ENCODE measurements at regions not wholly inside any gene's neighbourhood (a gene's known extent, or its start where the extent isn't known, plus 50 kb on each side); places are given as distances from the start of the nearest gene placed in this dataset.

DNA sequence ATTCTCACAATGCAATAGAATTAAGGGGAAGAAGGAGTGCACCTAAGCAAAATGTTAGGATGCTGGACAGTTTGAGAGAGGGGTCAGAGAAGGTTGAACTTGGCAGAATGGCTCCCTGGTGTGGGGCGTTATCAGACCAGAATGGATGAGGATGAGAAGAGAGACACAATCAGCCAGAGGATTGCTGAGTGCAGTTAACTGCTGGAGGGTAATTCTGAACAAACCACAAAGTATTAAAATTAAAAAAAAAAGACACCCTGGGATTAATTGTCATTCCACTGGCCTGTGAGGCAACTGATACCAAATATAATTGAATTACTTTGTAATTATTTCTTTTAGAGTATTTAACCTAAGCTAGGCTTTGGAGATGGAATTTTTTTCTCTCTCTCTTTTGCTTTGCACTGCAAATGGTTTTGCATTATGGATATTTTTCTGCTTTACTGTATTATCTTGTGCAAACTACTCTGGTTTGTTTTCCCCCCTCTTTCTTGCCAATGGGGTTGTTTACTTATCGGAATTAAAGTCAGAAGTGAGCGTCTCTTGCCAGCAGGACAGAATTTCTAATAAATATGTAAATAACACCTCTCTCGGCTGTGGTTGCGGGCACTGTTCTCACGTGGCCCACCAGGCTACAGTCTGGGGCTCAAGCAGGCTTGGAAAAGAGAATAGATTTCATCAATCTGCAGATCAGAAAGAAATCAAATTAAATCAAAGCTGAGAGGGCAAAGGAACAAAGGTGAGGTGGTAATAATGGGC lies 572.9 kb upstream of the CAMK1G start:
- H3K27me3 ChIP-seq (ENCODE audit: control insufficient read depth, insufficient read depth, low read length), result no peaks in the 10 kb centered on the region
- DNase-seq (ENCODE audit: low read depth in 4 of 6, low spot score in 6 of 6), result peak in 1 of 6 donors; percentile 49
- WGBS (ENCODE audit: insufficient coverage), result 44% methylated on average over 1 of the region's 6 CpGs
- no peaks in the 10 kb centered on the region for H3K36me3 ChIP-seq (ENCODE audit: control insufficient read depth, insufficient read depth, low read length)
- no peak overlapping the region for H3K27ac ChIP-seq (ENCODE audit: low read depth, low read length)
- no peaks in the 10 kb centered on the region for H3K9me3 ChIP-seq (ENCODE audit: control insufficient read depth, insufficient read depth, low read length)
- no peaks in the 10 kb centered on the region for H3K4me1 ChIP-seq (ENCODE audit: control insufficient read depth, insufficient read depth, low read length)
- no peak overlapping the region for H3K4me3 ChIP-seq (ENCODE audit: low read depth, low read length)

DNA sequence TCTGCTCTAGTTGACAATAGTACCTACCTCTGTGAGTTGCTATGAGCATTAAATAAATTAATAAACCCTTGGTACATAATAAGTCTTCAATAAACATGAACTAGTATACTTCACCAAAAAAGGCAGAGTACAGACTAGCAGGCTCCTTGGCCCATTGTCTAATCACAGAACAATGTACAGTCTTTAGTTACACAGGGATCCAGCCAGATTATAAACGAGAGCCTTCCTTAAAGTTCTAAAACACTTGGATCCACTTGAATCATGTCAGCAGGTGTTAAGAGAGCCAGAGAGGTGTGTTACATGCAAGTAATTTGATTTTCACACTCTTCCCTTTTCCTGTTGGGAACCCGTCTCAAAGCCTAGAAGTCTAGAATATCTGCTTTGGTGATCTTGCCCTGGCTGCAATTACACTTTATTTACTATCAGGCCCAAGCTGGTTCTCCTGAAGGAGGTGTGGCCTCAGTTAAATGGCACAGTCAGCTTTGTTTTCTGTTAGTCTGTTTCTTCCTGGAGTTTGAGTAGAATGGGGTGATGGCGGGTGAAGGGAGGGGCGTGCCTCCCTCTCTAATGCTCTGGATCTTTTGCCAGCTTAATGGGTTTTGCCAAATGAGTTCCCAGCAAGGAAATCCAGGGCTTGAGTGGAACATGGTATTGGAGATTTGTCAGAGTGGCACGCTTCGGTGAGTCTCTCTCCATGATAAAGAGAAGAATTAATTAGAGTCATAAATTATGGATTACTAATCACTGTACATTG lies 570.9 kb upstream of the CAMK1G start:
- no peak overlapping the region for H3K4me3 ChIP-seq (ENCODE audit: low read depth, low read length)
- no peaks in the 10 kb centered on the region for H3K9me3 ChIP-seq (ENCODE audit: control insufficient read depth, insufficient read depth, low read length)
- no peak overlapping the region for H3K27ac ChIP-seq (ENCODE audit: low read depth, low read length)
- DNase-seq (ENCODE audit: low read depth in 4 of 6, low spot score in 6 of 6), result no peak
- H3K4me1 ChIP-seq (ENCODE audit: control insufficient read depth, insufficient read depth, low read length), result no peaks in the 10 kb centered on the region
- 60% methylated on average over 2 of the region's 6 CpGs for WGBS (ENCODE audit: insufficient coverage)
- H3K36me3 ChIP-seq (ENCODE audit: control insufficient read depth, insufficient read depth, low read length), result no peaks in the 10 kb centered on the region
- no peaks in the 10 kb centered on the region for H3K27me3 ChIP-seq (ENCODE audit: control insufficient read depth, insufficient read depth, low read length)

DNA sequence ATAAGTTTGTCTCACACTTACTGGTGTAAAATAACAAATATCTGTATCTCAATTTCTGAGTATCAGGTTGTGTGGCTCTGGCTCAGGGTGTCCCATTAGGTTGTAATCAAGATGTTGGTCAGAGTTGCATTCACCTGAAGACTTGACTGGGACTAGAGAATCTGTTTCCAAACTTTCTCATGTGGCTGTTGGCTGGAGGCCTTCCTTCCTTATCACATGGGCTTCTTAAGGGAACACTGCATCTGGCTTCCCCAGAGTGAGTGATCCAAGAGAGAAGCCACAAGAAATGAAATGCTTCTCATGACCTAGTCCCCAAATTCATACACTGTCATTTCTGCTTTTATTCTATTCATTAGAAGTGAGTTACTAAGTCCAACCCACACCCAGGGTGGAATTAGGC lies 568.4 kb upstream of the CAMK1G start:
- Histone ChIP-seq H3K9me3 (ENCODE audit: control insufficient read depth, insufficient read depth, low read length) (no peaks in the 10 kb centered on the region), H3K4me1 (ENCODE audit: control insufficient read depth, insufficient read depth, low read length) (no peaks in the 10 kb centered on the region), H3K36me3 (ENCODE audit: control insufficient read depth, insufficient read depth, low read length) (no peaks in the 10 kb centered on the region), H3K27me3 (ENCODE audit: control insufficient read depth, insufficient read depth, low read length) (no peaks in the 10 kb centered on the region), H3K4me3 (ENCODE audit: low read depth, low read length) (no peak overlapping the region), H3K27ac (ENCODE audit: low read depth, low read length) (no peak overlapping the region)
- DNase-seq (ENCODE audit: low read depth in 4 of 6, low spot score in 6 of 6), result no peak

DNA sequence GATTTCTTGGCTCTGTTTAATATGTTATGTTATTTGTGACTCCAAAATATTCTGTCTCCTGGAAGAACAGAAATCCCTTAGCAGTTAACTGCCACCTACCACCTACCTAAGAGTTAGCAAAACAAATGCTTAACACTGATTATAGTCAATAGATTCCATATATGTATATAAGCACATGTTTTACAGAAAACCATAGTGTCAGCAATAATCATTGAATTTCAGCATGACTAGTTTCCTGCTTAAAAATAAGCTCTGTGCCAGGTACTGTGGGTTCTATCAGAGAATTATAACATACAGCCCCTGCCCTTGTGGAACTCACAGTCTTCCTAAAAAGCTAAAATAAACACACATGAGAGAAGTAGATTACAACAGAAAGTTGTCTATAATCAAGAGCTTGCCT lies 561.9 kb upstream of the CAMK1G start:
- no peaks in the 10 kb centered on the region for H3K27me3 ChIP-seq (ENCODE audit: control insufficient read depth, insufficient read depth, low read length)
- no peak overlapping the region for H3K27ac ChIP-seq (ENCODE audit: low read depth, low read length)
- H3K4me1 ChIP-seq (ENCODE audit: control insufficient read depth, insufficient read depth, low read length), result no peaks in the 10 kb centered on the region
- no peaks in the 10 kb centered on the region for H3K36me3 ChIP-seq (ENCODE audit: control insufficient read depth, insufficient read depth, low read length)
- no peak overlapping the region for H3K4me3 ChIP-seq (ENCODE audit: low read depth, low read length)
- DNase-seq (ENCODE audit: low read depth in 4 of 6, low spot score in 6 of 6), result no peak
- H3K9me3 ChIP-seq (ENCODE audit: control insufficient read depth, insufficient read depth, low read length), result no peaks in the 10 kb centered on the region

DNA sequence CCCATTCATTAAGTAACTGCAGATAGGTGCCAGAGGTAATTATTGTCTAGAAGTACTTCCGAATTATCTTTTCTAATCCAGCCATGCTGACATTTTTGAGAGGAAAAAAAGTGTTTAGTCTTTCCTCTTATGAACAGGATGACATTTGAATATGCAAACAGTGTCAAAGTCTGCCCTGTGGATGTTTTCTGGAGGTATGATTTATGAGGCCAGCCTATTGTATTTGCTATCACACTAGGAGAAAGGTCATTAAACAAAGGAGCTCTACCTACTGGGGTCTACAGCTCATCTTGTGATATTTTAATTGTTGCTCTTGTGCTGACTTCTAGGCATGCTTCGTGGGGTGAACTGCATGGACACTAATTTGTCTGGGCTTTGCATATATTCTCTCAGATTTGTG lies 559.7 kb upstream of the CAMK1G start:
- no peak overlapping the region for H3K4me3 ChIP-seq (ENCODE audit: low read depth, low read length)
- H3K27me3 ChIP-seq (ENCODE audit: control insufficient read depth, insufficient read depth, low read length), result no peaks in the 10 kb centered on the region
- no peaks in the 10 kb centered on the region for H3K9me3 ChIP-seq (ENCODE audit: control insufficient read depth, insufficient read depth, low read length)
- H3K27ac ChIP-seq (ENCODE audit: low read depth, low read length), result no peak overlapping the region
- H3K36me3 ChIP-seq (ENCODE audit: control insufficient read depth, insufficient read depth, low read length), result no peaks in the 10 kb centered on the region
- DNase-seq (ENCODE audit: low read depth in 4 of 6, low spot score in 6 of 6), result no peak
- no peaks in the 10 kb centered on the region for H3K4me1 ChIP-seq (ENCODE audit: control insufficient read depth, insufficient read depth, low read length)
- no CpG with 5 or more reads among the region's 2 CpGs for WGBS (ENCODE audit: insufficient coverage)

DNA sequence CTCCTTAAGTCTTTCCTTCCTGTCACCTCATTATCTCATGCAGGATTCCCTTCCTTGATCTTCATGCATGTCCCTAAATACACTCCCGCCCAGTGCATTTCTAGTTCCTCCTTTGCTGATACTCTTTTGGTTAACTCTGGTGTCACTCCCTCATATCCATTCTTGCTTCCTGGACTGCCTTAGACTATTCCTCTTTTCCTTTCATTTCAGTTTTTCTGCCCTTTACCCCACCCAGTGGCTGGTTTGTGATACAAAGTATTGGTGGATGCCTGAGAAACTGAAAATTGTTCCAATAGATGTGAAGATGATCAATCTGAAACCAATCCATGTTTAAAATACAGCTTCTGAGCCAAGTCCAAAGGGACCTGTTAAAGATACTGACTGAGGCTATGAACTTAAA lies 553.8 kb upstream of the CAMK1G start:
- no peaks in the 10 kb centered on the region for H3K4me1 ChIP-seq (ENCODE audit: control insufficient read depth, insufficient read depth, low read length)
- DNase-seq (ENCODE audit: low read depth in 4 of 6, low spot score in 6 of 6), result peak in 2 of 6 donors; percentile 52 to 80
- no peaks in the 10 kb centered on the region for H3K9me3 ChIP-seq (ENCODE audit: control insufficient read depth, insufficient read depth, low read length)
- H3K36me3 ChIP-seq (ENCODE audit: control insufficient read depth, insufficient read depth, low read length), result no peaks in the 10 kb centered on the region
- 100% methylated on average over 1 of the region's 1 CpG for WGBS (ENCODE audit: insufficient coverage)
- no peaks in the 10 kb centered on the region for H3K27me3 ChIP-seq (ENCODE audit: control insufficient read depth, insufficient read depth, low read length)
- H3K4me3 ChIP-seq (ENCODE audit: low read depth, low read length), result no peak overlapping the region
- H3K27ac ChIP-seq (ENCODE audit: low read depth, low read length), result no peak overlapping the region

DNA sequence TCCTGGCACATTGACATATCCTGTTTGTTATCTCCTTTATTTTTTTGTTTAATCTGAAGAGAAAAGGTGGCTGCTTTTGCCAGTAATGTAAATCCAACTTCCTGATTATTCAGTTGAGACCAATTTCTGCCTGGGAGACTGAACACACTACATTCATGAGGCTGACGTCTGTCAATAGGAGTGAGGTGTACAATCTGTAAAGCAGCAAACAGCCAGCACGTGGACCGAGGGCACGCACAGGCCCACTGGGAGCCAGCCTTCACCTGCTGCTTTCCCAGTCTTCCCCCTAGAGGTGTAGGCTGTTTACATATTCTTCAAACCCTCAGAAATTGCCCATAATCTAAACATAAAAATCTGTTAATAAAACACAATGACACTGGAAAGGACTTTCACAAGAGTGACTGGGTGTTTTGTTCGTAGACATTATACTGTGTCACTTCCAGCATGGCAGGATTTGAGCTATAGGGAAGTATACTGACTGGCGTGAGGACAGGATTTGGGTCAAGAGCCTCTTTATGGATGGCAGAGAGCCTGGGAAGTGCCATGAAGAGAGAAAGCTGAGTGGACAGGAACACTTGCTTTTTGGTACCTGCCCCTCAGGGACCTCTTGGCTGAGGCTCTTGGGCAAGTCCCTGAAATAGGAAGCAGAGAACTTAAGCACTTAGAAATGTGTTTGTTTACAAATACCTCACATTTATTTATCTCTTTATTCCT lies 552.9 kb upstream of the CAMK1G start:
- DNase-seq (ENCODE audit: low read depth in 4 of 6, low spot score in 6 of 6), result no peak
- H3K27ac ChIP-seq (ENCODE audit: low read depth, low read length), result no peak overlapping the region
- no peaks in the 10 kb centered on the region for H3K36me3 ChIP-seq (ENCODE audit: control insufficient read depth, insufficient read depth, low read length)
- no peak overlapping the region for H3K4me3 ChIP-seq (ENCODE audit: low read depth, low read length)
- no peaks in the 10 kb centered on the region for H3K27me3 ChIP-seq (ENCODE audit: control insufficient read depth, insufficient read depth, low read length)
- WGBS (ENCODE audit: insufficient coverage), result 90% methylated on average over 2 of the region's 6 CpGs
- no peaks in the 10 kb centered on the region for H3K9me3 ChIP-seq (ENCODE audit: control insufficient read depth, insufficient read depth, low read length)
- H3K4me1 ChIP-seq (ENCODE audit: control insufficient read depth, insufficient read depth, low read length), result no peaks in the 10 kb centered on the region

DNA sequence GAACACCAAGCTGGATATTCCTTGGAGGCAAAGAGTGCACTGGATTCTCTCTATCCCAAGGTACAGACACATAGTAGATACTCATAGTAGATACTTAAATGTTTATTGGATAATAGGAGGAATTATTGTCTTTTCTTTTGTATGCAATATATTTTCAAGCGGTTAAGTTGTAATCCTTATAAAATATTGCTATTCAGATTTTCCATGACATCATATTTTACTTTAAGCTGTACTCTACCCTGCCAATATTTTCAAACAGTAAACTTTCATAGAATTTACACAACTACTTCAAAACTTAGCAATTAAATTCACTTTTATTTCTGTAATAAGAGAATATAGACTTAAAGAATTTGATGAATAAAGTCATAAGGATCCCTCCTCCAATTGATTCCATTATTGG lies 546.5 kb upstream of the CAMK1G start:
- Histone ChIP-seq H3K9me3 (ENCODE audit: control insufficient read depth, insufficient read depth, low read length) (no peaks in the 10 kb centered on the region), H3K4me3 (ENCODE audit: low read depth, low read length) (no peak overlapping the region), H3K36me3 (ENCODE audit: control insufficient read depth, insufficient read depth, low read length) (no peaks in the 10 kb centered on the region), H3K27ac (ENCODE audit: low read depth, low read length) (no peak overlapping the region), H3K27me3 (ENCODE audit: control insufficient read depth, insufficient read depth, low read length) (no peaks in the 10 kb centered on the region), H3K4me1 (ENCODE audit: control insufficient read depth, insufficient read depth, low read length) (no peaks in the 10 kb centered on the region)
- no peak for DNase-seq (ENCODE audit: low read depth in 4 of 6, low spot score in 6 of 6)
- no CpG with 5 or more reads among the region's 1 CpG for WGBS (ENCODE audit: insufficient coverage)

DNA sequence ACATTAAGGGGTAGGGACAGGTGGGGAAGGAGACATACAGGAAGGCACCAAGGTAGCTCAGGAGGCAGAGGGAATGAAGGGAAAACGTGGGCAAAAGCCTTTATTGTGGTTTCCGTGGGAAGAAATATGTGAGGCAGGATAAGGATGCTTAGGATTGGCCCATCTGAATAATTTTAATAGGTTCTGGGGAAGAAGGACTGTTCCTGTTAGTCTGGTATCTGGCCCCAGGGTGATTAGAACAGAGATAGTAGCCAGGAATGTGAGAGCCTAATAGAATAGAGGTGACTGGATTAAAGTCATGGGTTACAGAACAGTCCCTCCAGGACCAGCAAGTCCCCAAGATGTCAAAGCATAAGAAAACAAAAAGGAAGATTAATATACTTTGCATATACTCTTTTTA lies 545.2 kb upstream of the CAMK1G start:
- Histone ChIP-seq H3K4me1 (ENCODE audit: control insufficient read depth, insufficient read depth, low read length) (no peaks in the 10 kb centered on the region), H3K36me3 (ENCODE audit: control insufficient read depth, insufficient read depth, low read length) (no peaks in the 10 kb centered on the region), H3K4me3 (ENCODE audit: low read depth, low read length) (no peak overlapping the region), H3K9me3 (ENCODE audit: control insufficient read depth, insufficient read depth, low read length) (no peaks in the 10 kb centered on the region), H3K27ac (ENCODE audit: low read depth, low read length) (no peak overlapping the region), H3K27me3 (ENCODE audit: control insufficient read depth, insufficient read depth, low read length) (no peaks in the 10 kb centered on the region)
- no peak for DNase-seq (ENCODE audit: low read depth in 4 of 6, low spot score in 6 of 6)
- WGBS (ENCODE audit: insufficient coverage), result 51% methylated on average over 2 of the region's 2 CpGs

DNA sequence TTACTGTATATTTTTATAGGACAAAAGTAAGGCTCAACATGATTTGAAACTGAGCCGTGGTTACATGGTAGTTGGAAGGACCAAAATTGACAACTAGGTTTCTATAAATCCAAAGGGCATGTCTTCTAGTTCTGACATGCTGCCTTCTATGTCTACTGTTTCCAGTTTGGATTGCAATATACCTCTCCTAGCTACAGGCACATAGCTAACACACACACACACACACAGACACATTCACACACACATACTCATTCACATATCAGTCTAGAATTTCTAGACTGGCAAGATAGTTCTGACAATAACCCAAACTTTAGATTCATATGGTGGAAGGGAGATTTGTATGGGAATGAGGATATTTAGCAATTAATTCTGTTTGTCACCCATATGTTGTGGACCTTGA lies 544.8 kb upstream of the CAMK1G start:
- Histone ChIP-seq H3K36me3 (ENCODE audit: control insufficient read depth, insufficient read depth, low read length) (no peaks in the 10 kb centered on the region), H3K9me3 (ENCODE audit: control insufficient read depth, insufficient read depth, low read length) (no peaks in the 10 kb centered on the region), H3K4me3 (ENCODE audit: low read depth, low read length) (no peak overlapping the region), H3K27me3 (ENCODE audit: control insufficient read depth, insufficient read depth, low read length) (no peaks in the 10 kb centered on the region), H3K27ac (ENCODE audit: low read depth, low read length) (no peak overlapping the region), H3K4me1 (ENCODE audit: control insufficient read depth, insufficient read depth, low read length) (no peaks in the 10 kb centered on the region)
- no peak for DNase-seq (ENCODE audit: low read depth in 4 of 6, low spot score in 6 of 6)
- no CpG with 5 or more reads among the region's 1 CpG for WGBS (ENCODE audit: insufficient coverage)
